Ishikawa (cell line): ENCODE measurements at regions not wholly inside any gene's neighbourhood (a gene's known extent, or its start where the extent isn't known, plus 50 kb on each side); places are given as distances from the start of the nearest gene placed in this dataset.

Experiments
- CREB1 ChIP-seq: IDR thresholded peaks from 2 replicates; pipeline ENCODE4 v1.6.1; 2012; ENCODE audit warnings: low read depth
- EP300 ChIP-seq: IDR thresholded peaks from 2 replicates; pipeline ENCODE4 v1.6.1; 2012; ENCODE audit warnings: borderline replicate concordance
- MAX ChIP-seq: IDR thresholded peaks from 2 replicates; pipeline ENCODE4 v1.6.1; 2012
- RAD21 ChIP-seq: IDR thresholded peaks from 2 replicates; pipeline ENCODE4 v1.6.1; 2012; ENCODE audit warnings: low read depth
- TAF1 ChIP-seq: IDR thresholded peaks from 2 replicates; pipeline ENCODE4 v1.6.1; 2012; ENCODE audit warnings: low read depth, mild to moderate bottlenecking
- TF ChIP-seq, protein P1 (sequence below): IDR thresholded peaks from 2 replicates; pipeline ENCODE4 v1.6.1; 2012; ENCODE audit warnings: low read depth, mild to moderate bottlenecking

- TF ChIP-seq EP300 (no peak), MAX (no peak), TAF1 (no peak), CREB1 (no peak), RAD21 (no peak)
- TF ChIP-seq, protein P1, sequence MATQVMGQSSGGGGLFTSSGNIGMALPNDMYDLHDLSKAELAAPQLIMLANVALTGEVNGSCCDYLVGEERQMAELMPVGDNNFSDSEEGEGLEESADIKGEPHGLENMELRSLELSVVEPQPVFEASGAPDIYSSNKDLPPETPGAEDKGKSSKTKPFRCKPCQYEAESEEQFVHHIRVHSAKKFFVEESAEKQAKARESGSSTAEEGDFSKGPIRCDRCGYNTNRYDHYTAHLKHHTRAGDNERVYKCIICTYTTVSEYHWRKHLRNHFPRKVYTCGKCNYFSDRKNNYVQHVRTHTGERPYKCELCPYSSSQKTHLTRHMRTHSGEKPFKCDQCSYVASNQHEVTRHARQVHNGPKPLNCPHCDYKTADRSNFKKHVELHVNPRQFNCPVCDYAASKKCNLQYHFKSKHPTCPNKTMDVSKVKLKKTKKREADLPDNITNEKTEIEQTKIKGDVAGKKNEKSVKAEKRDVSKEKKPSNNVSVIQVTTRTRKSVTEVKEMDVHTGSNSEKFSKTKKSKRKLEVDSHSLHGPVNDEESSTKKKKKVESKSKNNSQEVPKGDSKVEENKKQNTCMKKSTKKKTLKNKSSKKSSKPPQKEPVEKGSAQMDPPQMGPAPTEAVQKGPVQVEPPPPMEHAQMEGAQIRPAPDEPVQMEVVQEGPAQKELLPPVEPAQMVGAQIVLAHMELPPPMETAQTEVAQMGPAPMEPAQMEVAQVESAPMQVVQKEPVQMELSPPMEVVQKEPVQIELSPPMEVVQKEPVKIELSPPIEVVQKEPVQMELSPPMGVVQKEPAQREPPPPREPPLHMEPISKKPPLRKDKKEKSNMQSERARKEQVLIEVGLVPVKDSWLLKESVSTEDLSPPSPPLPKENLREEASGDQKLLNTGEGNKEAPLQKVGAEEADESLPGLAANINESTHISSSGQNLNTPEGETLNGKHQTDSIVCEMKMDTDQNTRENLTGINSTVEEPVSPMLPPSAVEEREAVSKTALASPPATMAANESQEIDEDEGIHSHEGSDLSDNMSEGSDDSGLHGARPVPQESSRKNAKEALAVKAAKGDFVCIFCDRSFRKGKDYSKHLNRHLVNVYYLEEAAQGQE, result no peak
Observed at GRCh38 chr12:47410383-47410782, 295.4 kb downstream of the RPAP3 start.
